ENCODE measurements at regions not wholly inside any gene's neighbourhood (a gene's known extent, or its start where the extent isn't known, plus 50 kb on each side); places are given as distances from the start of the nearest gene placed in this dataset.

DNA sequence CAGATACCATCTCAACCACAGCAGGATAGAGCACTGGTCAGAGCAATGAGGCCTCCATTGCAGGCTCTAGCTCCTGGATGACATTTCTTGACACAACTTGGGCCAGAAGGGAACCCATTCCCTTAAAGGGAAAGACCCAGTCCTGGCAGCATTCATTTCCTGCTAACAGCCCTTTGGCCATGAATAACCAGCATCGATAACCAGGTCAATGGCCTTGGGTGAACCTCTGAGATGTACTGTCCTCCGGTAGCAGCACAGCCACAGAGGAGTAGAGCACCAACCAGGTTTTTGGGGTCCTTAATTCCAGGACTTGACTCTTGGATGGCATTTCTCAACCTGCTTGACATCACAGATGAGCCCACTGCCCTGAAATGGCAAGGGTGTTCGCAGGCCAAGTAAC lies 71.2 kb upstream of the FKBP1C start:
- TF ChIP-seq MAX (IDR thresholded peaks at IDR 0.05; ENCODE audit: low read depth) (no peak), YY1 (IDR thresholded peaks at IDR 0.05; ENCODE audit: low read depth) (no peak), JUND (IDR thresholded peaks at IDR 0.05) (no peak), CTCF (IDR thresholded peaks at IDR 0.05) (no peak), SIN3A (IDR thresholded peaks at IDR 0.05; ENCODE audit: borderline replicate concordance, low read depth, low read length) (no peak), RFX5 (IDR thresholded peaks at IDR 0.05; ENCODE audit: low read length) (no peak), FOXM1 (IDR thresholded peaks at IDR 0.05; ENCODE audit: low read depth) (no peak), SMC3 (IDR thresholded peaks at IDR 0.05; ENCODE audit: low read depth, low read length) (no peak), RCOR1 (IDR thresholded peaks at IDR 0.05; ENCODE audit: low read length) (no peak), TEAD4 (IDR thresholded peaks at IDR 0.05; ENCODE audit: borderline replicate concordance, insufficient read depth) (no peak), EZH2phosphoT487 (IDR thresholded peaks at IDR 0.05; ENCODE audit: borderline replicate concordance, low read depth) (no peak), TCF12 (IDR thresholded peaks at IDR 0.05) (no peak)
- TF ChIP-seq, protein P1, sequence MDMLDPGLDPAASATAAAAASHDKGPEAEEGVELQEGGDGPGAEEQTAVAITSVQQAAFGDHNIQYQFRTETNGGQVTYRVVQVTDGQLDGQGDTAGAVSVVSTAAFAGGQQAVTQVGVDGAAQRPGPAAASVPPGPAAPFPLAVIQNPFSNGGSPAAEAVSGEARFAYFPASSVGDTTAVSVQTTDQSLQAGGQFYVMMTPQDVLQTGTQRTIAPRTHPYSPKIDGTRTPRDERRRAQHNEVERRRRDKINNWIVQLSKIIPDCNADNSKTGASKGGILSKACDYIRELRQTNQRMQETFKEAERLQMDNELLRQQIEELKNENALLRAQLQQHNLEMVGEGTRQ (IDR thresholded peaks at IDR 0.05; ENCODE audit: borderline replicate concordance, low read depth, low read length): no peak

Measured in SK-N-SH (cell line).